DMS79 treated with DMSO at 0.1 percent for 48 hours (cell line): ENCODE measurements at regions not wholly inside any gene's neighbourhood (a gene's known extent, or its start where the extent isn't known, plus 50 kb on each side); places are given as distances from the start of the nearest gene placed in this dataset.
"Not testable (repeated sequence)": the region's sequence is repeated elsewhere in the genome, so short reads cannot be mapped to it uniquely, and the experiment has no call there.

ENCODE experiments used
- DNase-seq: peaks from one replicate; lab custom pipeline; 2025; lab: John Stamatoyannopoulos, UW

DNA sequence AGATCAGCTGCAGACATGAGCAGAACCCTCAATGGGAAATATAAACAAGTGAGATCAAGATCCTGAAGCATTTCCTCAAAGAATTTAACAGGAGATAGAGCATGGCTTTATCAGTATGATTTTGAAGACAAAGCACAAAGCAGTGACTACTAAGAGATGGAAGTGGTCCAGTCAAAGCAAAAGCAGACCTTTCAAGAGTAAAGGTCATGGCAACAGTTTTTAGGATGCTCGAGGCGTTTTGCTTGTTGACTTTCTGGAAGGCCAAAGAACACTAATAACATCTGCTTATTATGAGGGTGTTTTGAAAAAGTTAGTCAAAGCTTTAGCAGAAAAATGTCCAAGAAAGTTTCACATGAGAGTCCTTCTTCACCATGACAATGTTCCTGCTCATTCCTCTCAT is 128.5 kb downstream of the KCNE4 start:
- DNase-seq: no peak

DNA sequence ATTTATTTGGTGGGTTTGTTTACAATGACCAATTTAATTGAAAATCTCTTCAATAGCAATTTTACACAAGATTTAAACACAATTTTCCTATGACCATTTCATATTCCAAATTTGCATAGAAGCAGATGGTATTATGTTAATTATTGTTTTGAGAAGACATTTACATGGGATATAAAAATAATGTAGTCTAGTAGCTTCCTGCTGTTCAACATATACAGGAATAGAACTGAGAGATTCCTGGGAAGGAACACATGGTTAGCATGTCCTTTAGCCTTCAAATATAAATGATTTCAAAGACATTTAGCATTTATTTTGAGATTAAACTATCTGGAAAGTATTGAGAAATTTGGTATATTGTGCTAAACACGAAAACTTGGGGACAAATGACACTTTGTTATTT is 129.6 kb downstream of the KCNE4 start:
- no peak for DNase-seq

DNA sequence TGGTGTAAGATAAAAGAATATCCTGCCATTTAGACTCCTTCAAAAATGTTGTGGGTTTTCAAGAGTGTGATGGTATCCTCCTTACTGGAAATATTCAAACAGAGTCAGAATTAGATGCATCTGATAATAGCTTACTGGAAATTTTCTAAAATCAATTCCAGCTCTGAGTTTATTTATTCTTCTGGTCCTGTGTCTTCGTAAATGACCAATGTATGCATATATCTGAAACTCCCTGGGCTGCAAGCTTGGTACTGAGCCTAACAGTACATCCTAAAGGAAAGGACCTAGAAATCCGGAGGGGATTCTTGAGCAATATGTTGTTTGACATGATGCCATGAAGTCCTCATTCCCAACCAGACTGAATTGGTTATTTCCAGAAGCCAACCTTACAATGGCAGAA is 130.4 kb downstream of the KCNE4 start:
- no peak for DNase-seq

DNA sequence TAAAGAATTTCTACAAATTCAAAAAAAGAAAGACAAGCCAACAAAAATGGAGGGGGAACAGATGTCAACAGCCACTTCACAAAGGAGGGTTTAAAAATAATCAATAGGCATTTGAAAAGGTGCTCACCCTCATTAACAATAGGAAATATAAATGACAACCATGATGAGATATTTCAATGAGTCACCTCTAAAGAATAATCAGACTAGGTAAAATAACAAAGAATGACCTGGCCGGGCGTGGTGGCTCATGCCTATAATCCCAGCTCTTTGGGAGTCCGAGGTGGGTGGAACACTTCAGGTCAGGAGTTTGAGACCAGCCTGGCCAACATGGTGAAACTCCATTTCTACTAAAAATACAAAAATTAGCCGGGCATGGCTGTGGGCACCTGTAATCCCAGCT is 133.6 kb downstream of the KCNE4 start:
- DNase-seq: no peak

DNA sequence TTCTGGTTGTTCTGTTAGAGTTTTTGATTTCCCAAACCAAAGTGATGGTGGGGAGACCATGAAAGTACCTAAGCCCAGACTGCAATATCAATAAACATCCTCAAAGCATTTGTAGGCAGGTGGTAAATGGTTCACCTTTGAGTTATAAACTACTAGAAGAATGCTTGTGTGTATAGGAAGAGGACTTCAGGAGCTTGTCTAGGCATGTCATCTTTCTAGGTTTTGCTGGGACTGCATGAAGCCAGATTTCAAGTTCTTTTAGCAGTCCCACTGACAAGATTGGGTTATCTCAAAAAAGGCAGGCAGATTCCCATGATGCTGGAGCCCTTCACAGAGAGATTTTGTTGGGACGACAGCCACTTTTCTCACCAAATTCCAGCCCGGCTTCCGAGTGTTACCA is 135.3 kb downstream of the KCNE4 start:
- no peak for DNase-seq

DNA sequence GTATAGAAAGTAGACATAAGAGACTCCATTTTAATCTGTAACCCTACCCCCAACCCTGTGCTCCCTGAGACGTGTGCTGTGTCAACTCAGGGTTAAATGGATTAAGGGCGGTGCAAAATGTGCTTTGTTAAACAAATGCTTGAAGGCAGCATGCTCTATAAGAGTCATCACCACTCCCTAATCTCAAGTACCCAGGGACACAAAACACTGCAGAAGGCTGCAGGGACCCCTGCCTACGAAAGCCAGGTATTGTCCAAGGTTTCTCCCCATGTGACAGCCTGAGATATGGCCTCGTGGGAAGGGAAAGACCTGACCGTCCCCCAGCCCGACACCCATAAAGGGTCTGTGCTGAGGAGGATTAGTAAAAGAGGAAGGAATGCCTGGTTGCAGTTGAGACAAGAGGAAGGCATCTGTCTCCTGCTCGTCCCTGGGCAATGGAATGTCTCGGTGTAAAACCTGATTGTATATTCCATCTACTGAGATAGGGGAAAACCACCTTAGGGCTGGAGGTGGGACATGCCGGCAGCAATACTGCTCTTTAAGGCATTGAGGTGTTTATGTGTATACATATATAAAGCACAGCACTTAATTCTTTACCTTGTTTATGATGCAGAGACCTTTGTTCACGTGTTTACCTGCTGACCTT is 138.7 kb downstream of the KCNE4 start:
- not testable (repeated sequence) for DNase-seq

DNA sequence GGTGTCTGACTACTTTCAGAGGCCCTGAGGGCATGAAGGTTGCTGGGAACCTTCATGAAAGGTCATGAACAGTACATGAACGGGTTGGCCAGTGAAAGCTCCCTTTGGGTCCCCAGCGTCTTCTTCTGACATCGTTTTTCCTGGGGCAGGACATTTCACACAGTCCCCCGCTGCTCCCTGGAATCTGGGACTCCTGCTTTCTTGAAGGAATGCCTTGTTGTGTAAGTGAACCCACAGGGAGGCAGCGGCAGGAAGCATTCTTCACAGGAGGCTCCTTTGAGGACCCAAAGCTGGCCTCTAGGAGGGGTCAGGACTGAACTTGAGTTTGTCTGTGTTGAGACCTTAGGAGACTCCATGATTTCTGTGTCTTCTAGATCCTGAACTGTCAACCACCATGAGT is 144.3 kb downstream of the KCNE4 start:
- DNase-seq: no peak

DNA sequence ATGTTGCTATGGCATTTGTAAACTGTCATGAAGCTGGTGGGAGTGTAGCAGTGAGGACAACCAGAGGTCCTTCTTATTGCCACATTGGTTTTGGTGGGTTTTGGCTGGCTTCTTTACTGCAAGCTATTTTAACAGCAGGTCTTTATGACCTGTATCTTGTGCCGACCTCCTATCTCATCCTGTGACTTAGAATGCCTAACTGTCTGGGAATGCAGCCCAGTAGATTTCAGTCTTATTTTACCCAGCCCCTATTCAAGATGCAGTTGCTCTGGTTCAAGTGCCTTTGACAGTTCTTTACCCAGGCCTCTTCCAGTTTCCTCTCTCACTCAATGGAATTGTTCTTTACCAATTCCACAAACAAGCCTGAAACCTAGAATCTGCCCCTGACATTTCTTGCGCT is 145.1 kb downstream of the KCNE4 start:
- DNase-seq: no peak

DNA sequence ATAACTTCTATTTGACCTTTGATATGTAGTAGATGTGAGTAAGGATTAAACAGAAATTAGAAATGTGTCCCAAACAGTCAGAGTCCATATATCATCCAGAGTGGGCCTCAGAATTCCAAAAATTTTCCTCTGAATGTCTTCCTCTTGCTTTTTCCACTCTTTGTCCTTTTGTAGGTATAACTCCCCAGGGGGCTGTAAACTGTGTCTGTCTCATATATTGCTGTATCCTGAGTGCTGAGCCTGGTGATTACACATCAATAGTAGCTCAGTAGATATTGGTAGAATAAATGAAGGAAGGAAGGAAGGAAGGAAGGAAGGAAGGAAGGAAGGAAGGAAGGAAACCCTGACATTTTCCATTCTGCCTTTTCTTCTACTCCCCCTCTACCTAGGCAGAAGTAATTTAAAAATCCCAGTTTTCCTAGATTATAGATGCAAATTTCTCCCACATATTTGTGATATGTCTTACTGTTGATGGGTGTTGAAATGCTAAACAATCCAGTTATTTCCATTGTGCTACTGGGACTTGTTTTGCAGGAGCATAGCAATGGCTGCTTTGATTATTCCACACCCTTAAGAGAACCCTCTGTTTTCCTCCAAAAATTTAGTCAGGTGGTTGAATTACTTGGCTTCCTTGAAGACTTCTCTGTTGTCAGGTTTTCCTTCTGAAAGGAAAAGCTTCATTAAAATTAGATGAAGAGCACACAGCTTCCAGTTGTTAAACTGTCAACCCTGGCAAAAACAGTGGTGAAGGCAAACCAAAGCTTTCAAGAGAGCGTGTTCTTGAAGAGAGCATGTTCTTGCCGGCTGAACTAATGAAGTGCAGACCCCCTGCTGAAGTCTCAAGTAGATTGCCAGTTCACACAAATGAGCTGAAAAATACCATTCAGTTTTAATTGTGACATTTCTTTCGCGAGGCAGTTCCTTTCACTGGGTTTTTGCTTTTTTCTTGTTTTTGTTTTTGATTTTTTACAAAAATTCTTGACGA is 147.8 kb downstream of the KCNE4 start:
- DNase-seq: peak; percentile 65

DNA sequence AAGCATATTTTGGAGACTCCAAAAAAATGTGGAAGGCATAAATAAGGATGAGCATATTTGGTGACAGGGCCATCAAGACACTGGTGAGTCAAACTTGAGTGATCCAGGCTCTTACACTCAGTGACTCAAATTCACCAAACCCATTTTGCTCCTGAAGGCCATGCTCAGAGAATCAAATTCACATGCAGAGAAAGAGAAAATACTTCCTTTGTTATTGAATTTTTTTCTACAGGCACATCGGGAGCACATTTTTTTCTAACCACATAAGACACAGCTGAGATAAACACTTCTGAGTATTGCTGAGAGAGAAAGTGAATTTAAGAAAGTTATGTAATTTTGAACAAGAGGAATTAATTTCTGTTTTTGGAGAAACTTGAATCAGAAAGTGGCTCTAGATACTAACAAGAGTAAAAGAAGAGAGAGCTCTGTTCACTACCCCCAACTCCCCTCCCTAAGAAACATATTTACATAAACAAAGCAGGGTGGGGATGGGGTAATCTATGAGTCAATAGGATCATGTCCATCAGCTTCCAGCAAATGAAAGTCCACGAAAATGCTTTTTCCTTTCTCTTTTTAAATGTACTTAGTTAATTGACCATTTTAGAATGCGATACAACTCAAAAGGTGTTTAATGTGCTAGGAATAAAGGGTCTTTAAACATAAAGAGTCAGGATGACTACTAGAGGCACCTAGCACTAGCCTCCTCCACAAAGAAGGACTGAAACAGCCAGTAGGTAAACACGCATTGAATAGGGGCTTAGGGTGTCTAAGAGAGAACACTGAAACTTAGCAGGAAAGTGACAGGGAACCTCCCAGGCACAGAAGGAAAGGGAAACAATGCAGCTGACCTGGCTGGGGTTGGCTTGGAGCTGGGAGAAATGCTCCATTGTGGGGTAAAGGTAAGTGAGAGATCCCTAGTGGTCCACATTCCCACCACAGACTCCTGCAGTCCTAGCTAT is 152.3 kb downstream of the KCNE4 start:
- DNase-seq: no peak

DNA sequence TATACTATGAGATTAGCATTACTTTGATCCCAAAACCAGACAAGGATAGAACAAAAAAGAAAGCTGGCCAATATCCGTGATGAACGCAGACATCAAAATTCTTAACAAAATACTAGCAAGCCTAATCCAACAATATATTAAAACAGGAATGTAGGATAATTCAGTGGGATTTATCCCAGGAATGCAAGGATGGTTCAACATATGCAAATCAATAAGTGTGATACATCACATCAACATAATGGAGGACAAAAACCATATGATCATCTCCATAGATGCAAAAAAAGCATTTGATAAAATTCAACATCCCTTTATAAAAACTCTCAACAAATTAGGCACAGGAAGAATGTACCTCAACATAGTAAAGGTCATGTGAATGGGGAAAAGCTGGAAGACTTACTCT is 158.5 kb downstream of the KCNE4 start:
- DNase-seq: no peak

DNA sequence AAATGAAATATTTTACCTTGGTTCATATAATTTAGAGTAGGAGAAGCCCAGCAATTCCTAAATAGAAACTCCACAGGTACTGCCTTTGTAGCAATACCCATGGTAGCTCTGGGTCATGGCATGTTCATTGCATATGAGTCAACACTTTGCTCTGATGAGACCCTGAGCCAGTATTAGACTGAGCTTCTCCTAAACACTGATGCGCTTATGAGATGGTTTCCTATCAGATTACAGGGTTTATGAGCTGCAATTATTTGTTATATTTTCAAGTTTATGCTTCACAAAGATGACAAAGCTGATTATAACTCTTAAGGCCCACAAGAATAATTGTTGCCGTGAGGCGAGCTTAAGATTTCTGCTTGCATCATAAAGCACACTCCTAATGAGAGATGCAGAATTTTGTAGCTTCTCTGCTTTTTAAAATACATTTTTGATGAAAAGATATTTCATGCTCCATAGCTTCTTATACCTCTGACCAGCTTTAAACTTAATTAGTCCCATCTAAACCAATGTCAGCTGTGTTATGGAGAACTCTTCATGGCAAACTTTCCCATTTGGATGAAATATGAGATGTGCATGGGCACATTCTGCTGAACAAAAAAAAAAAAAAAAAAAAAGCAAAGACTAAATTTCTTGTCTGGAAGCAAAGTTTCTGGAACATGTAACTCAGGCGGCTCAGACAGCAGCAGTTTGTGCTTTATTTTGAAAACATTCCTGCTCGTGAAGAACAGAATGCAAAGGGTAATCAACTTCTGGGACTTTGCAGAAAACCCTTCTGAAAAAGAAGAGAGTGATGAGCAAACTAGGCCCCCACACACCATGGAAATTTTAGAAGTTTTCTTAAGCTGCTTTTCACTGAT is 162.6 kb downstream of the KCNE4 start:
- no peak for DNase-seq

DNA sequence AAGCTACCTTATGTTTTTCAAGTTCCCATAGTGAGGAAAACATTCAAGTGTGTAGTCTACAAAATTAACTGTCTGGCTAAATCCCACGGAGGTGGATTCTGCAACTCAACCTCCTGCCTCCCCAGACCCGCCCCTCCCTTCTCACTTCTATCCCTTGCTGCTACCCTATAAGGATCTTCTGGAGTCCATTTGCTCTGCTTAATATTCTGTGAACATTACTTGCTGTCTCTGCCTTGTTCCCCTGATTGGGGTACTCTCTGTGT is 163.2 kb downstream of the KCNE4 start:
- DNase-seq: no peak

DNA sequence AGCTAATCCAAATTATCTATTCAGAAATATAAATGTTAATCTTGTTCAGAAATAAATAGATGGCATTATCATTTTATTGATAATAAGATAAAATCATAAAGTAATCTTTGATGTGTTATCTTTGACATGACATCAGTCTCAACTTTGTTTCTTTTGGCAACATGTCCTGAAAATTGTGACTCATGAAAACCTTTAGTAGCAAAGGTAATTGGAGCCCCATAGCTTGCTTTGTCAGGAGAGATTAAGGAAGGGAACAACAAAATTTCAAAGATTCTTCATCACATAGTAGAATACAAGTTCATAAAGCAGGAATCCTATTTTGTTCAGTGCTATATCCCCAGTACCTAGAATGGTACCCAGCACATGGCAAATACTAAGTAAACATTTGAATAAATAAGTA is 165.4 kb downstream of the KCNE4 start:
- no peak for DNase-seq

DNA sequence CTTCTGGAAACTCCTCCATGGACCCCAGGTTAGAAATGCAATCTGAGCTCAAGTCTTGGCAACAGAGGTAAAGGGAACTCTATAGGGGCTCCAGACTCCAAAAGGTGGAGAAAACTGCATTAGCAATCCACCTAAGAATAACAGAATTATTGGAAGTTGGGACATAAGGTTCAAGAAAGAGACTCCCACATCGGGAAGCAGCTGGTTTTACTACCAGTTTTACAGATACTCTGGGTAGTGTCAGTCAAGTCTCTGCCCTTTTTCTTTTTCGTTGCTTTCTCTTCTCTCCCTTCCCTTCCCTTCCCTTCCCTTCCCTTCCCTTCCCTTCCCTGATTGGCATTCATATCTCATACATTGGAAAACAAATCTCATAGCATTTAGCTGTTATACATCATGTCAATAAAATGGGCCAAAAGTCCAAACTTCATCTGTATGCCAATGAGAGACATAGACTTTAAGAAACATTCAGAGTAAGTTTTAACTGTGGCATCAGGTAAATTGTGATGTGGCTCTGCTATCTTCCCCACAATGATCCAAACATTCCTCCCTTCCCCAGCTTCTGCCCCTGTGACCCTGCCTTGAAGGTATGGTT is 166.7 kb downstream of the KCNE4 start:
- no peak for DNase-seq

DNA sequence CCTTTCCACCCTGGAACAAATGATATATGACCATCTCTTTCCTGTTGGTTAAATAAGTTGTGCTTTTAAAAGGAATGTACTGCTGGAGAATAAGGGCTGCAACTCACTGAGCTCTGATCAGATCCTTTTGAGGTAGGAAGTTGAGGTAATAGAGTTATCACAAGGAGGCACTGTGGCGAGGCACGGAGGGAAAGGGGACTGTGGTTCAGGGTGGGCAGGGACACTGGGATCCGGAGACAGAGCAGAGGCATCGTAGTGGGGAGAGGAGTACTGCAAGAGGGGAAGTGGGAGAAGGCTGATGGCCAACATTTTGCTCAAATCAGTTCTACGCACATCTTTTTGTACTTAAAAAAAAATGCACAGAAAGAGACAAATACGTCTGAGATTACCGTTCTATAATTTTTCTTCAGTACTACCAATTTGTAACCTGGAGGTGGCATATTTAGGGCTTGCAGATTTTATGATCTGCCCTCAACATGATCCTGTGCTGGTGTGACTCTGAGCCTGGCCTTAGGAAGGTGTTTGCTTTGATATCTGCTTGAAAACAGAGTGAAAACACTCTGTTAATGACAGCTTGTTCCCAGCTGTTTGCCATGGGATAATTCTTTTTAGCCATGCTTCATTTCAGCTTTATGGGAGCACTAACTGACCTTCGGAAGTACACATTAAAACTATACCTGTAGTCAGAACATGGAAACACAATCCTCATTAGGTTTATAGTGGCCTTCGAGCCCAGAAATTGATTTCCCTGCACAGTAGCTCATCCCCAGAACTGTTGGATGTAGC is 168.1 kb downstream of the KCNE4 start:
- no peak for DNase-seq

DNA sequence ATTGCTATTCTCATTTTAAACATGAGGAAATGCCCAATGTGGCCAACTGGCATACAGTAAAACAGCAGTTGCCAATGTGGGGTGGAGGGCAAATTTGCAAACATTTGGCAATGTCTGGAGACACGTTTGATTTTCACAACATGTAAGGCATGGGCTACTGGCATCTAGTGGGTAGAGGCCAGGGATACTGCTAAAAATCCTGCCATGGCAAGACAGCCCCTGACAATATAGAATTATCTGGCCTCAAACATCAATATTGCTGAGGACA is 168.6 kb downstream of the KCNE4 start:
- DNase-seq: no peak

DNA sequence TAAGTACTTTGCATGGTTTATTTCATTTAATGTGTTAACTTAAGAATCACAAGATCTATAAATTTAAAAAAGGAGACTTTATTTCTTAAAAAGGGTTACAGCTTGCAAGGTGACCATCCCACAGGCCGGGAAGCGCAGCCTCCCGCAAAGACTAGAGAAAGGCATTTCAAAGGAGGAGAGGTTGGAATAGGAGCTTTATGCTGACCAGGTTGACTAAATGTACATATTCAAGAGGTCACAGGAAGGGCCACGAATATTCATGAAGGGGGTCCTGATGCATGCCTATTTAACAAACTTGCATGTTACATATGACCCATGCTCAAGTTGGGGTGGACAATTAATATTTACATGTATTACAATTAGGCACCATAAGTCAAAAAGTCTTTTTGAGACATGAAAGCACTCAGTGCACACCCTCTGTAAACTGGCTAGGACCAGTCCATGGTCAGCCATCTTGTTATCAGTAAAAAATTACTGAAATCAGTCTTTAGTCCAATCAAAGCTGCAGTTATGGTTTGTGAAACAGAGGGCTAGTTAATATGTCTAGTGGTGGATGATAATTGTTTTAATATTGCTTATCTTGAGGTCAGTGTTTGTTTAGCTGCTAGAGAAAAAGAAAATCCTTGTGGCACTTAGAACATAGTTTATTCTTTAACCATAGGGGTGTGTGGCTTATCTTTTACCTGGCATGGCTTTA is 169.3 kb downstream of the KCNE4 start:
- DNase-seq: no peak

DNA sequence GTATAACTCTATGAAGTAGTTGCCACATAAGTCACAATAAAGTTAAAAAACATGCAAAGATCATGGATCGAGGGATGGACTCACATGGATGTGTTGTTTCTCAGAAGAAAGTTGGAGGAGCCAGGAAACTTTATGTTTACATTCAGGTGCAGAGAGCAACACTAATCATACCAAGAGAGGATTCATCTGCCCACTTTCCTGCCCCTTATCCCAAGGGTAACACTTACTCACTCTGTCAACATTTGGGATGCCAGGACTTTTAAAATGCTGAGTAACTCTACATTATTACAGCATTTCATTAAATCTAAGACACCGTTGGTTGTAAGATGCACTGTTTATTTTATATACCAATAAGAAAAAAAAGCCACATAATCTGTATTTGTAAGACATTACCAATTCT is 170.4 kb downstream of the KCNE4 start:
- no peak for DNase-seq

DNA sequence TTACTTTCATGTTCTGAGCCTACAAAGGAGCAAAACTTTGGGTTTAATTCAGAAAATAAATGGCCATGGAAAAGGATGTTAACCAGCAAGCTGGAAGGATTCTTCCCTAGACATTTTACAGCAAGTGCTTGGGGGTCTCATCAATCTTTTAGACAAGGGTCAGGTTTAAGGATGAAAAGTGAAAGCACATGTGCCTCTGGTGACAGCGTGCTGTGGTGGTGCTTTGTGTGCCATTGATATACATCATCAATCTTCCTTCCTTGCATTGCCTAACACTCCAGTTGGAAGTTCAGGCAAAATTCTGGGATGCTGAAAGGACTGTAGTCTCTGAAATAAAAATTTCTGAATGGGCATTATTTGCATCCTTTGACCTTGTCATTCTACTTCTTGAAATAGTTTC is 171.2 kb downstream of the KCNE4 start:
- no peak for DNase-seq
